ENCODE measurements at regions not wholly inside any gene's neighbourhood (a gene's known extent, or its start where the extent isn't known, plus 50 kb on each side); places are given as distances from the start of the nearest gene placed in this dataset.

DNA sequence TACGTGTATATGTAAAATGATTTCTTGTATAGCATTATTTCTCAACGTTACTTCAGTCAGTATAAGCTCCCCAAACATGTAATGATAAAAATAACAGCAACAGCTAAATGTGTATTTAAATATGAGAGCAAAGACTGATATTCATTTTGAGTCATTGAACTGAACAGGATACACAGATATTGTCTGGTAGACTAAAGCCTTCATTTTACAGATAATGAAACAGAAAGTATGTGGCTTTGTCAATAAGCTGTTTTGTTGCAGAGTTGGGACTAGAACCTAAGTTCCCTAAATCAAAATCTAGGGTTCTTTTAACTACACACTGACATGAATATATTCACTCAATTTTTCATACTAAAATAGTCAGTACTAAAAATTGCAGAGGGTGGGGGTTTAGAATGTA, 80.4 kb upstream of the MARCHF11 start:
- ChIA-PET CTCF (no interaction called here), POLR2A (no interaction called here)
- H3K9me3 Mint-ChIP-seq = peaks cover 10% of the 10 kb centered on the region
- no peaks in the 10 kb centered on the region; the same call in 1 of the 2 replicates for H3K27me3 Mint-ChIP-seq (ENCODE audit: low read depth)
- H3K36me3 Mint-ChIP-seq = peaks cover 6% of the 10 kb centered on the region; the same call in 1 of the 2 replicates
- ATAC-seq (no peak), DNase-seq (ENCODE audit: low spot score) (no peak)
- no peak overlapping the region for H3K27ac Mint-ChIP-seq
- TF ChIP-seq, protein P1, sequence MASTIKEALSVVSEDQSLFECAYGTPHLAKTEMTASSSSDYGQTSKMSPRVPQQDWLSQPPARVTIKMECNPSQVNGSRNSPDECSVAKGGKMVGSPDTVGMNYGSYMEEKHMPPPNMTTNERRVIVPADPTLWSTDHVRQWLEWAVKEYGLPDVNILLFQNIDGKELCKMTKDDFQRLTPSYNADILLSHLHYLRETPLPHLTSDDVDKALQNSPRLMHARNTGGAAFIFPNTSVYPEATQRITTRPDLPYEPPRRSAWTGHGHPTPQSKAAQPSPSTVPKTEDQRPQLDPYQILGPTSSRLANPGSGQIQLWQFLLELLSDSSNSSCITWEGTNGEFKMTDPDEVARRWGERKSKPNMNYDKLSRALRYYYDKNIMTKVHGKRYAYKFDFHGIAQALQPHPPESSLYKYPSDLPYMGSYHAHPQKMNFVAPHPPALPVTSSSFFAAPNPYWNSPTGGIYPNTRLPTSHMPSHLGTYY (CRISPR knock-in tag; IDR thresholded peaks at IDR 0.05) = no peak
- TF ChIP-seq, protein P2, sequence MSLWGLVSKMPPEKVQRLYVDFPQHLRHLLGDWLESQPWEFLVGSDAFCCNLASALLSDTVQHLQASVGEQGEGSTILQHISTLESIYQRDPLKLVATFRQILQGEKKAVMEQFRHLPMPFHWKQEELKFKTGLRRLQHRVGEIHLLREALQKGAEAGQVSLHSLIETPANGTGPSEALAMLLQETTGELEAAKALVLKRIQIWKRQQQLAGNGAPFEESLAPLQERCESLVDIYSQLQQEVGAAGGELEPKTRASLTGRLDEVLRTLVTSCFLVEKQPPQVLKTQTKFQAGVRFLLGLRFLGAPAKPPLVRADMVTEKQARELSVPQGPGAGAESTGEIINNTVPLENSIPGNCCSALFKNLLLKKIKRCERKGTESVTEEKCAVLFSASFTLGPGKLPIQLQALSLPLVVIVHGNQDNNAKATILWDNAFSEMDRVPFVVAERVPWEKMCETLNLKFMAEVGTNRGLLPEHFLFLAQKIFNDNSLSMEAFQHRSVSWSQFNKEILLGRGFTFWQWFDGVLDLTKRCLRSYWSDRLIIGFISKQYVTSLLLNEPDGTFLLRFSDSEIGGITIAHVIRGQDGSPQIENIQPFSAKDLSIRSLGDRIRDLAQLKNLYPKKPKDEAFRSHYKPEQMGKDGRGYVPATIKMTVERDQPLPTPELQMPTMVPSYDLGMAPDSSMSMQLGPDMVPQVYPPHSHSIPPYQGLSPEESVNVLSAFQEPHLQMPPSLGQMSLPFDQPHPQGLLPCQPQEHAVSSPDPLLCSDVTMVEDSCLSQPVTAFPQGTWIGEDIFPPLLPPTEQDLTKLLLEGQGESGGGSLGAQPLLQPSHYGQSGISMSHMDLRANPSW (CRISPR knock-in tag; conservative IDR thresholded peaks at IDR 0.05; ENCODE audit: low read depth) = no peak
- no peak for TF ChIP-seq ZNF263 (CRISPR knock-in tag; IDR thresholded peaks at IDR 0.05; ENCODE audit: low read depth)
- no peak for TF ChIP-seq FOXJ3 (CRISPR knock-in tag; IDR thresholded peaks at IDR 0.05; ENCODE audit: borderline replicate concordance)
- no peak for TF ChIP-seq HMGA2 (CRISPR knock-in tag; IDR thresholded peaks at IDR 0.05)
- TF ChIP-seq SMAD3 (CRISPR knock-in tag; IDR thresholded peaks at IDR 0.05; ENCODE audit: borderline replicate concordance) = no peak
- TF ChIP-seq, protein P3, sequence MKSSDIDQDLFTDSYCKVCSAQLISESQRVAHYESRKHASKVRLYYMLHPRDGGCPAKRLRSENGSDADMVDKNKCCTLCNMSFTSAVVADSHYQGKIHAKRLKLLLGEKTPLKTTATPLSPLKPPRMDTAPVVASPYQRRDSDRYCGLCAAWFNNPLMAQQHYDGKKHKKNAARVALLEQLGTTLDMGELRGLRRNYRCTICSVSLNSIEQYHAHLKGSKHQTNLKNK (CRISPR knock-in tag; IDR thresholded peaks at IDR 0.05) = no peak
- TF ChIP-seq, protein P4, sequence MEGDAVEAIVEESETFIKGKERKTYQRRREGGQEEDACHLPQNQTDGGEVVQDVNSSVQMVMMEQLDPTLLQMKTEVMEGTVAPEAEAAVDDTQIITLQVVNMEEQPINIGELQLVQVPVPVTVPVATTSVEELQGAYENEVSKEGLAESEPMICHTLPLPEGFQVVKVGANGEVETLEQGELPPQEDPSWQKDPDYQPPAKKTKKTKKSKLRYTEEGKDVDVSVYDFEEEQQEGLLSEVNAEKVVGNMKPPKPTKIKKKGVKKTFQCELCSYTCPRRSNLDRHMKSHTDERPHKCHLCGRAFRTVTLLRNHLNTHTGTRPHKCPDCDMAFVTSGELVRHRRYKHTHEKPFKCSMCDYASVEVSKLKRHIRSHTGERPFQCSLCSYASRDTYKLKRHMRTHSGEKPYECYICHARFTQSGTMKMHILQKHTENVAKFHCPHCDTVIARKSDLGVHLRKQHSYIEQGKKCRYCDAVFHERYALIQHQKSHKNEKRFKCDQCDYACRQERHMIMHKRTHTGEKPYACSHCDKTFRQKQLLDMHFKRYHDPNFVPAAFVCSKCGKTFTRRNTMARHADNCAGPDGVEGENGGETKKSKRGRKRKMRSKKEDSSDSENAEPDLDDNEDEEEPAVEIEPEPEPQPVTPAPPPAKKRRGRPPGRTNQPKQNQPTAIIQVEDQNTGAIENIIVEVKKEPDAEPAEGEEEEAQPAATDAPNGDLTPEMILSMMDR (IDR thresholded peaks at IDR 0.05) = no peak
- TF ChIP-seq, protein P5, sequence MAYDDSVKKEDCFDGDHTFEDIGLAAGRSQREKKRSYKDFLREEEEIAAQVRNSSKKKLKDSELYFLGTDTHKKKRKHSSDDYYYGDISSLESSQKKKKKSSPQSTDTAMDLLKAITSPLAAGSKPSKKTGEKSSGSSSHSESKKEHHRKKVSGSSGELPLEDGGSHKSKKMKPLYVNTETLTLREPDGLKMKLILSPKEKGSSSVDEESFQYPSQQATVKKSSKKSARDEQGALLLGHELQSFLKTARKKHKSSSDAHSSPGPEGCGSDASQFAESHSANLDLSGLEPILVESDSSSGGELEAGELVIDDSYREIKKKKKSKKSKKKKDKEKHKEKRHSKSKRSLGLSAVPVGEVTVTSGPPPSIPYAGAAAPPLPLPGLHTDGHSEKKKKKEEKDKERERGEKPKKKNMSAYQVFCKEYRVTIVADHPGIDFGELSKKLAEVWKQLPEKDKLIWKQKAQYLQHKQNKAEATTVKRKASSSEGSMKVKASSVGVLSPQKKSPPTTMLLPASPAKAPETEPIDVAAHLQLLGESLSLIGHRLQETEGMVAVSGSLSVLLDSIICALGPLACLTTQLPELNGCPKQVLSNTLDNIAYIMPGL (CRISPR knock-in tag; IDR thresholded peaks at IDR 0.05) = no peak
- no peak for TF ChIP-seq NFE2L1 (CRISPR knock-in tag; IDR thresholded peaks at IDR 0.05)
- TF ChIP-seq, protein P6, sequence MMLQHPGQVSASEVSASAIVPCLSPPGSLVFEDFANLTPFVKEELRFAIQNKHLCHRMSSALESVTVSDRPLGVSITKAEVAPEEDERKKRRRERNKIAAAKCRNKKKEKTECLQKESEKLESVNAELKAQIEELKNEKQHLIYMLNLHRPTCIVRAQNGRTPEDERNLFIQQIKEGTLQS (CRISPR knock-in tag; conservative IDR thresholded peaks at IDR 0.05) = no peak
- no peak for TF ChIP-seq NR3C1 (CRISPR knock-in tag; conservative IDR thresholded peaks at IDR 0.05; ENCODE audit: low read depth)
- TF ChIP-seq ZNF219 (CRISPR knock-in tag; IDR thresholded peaks at IDR 0.05; ENCODE audit: borderline replicate concordance) = no peak
- peaks cover 7% of the 10 kb centered on the region for H3K4me1 Mint-ChIP-seq
- no peak overlapping the region for H3K4me3 Mint-ChIP-seq

DNA sequence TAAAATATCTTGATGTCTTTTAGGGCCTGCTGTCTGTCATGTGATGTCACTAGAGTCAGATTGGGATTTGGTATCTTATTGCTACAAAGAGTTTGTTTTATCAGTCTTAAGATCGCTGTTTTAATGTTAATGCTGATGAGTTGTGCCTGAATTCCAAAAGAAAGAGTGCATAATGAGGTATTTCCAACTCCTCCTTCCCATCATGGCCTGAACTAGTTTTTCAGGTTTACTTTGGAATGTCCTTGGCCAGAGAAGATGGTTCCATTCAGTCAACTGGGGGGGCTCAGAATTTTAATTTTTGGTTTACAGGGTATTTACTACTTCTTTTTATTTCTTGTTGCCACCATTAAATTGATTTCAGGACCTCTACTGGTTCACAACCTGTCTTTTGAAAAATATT, 74.3 kb upstream of the MARCHF11 start:
- Mint-ChIP-seq H3K4me1 (peaks cover 29% of the 10 kb centered on the region), H3K36me3 (peaks cover 10% of the 10 kb centered on the region), H3K27ac (no peak overlapping the region), H3K27me3 (ENCODE audit: low read depth) (no peaks in the 10 kb centered on the region), H3K9me3 (peaks cover 21% of the 10 kb centered on the region), H3K4me3 (no peak overlapping the region)
- DNase-seq (ENCODE audit: low spot score) = no peak
- ChIA-PET POLR2A (no interaction called here), CTCF (no interaction called here)
- ATAC-seq = peak; percentile 59
- TF ChIP-seq NR3C1 (CRISPR knock-in tag; conservative IDR thresholded peaks at IDR 0.05; ENCODE audit: low read depth) (no peak), TEAD1 (CRISPR knock-in tag; IDR thresholded peaks at IDR 0.05) (no peak), ZNF219 (CRISPR knock-in tag; IDR thresholded peaks at IDR 0.05; ENCODE audit: borderline replicate concordance) (no peak), ATF1 (CRISPR knock-in tag; IDR thresholded peaks at IDR 0.05) (no peak), ZNF671 (CRISPR knock-in tag; IDR thresholded peaks at IDR 0.05) (no peak), NR1H2 (CRISPR knock-in tag; IDR thresholded peaks at IDR 0.05) (no peak), GABPB1 (CRISPR knock-in tag; IDR thresholded peaks at IDR 0.05) (no peak), RELA (CRISPR knock-in tag; IDR thresholded peaks at IDR 0.05; ENCODE audit: borderline replicate concordance) (no peak)
- TF ChIP-seq, protein P7, sequence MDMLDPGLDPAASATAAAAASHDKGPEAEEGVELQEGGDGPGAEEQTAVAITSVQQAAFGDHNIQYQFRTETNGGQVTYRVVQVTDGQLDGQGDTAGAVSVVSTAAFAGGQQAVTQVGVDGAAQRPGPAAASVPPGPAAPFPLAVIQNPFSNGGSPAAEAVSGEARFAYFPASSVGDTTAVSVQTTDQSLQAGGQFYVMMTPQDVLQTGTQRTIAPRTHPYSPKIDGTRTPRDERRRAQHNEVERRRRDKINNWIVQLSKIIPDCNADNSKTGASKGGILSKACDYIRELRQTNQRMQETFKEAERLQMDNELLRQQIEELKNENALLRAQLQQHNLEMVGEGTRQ (CRISPR knock-in tag; IDR thresholded peaks at IDR 0.05) = no peak
- TF ChIP-seq, protein P8, sequence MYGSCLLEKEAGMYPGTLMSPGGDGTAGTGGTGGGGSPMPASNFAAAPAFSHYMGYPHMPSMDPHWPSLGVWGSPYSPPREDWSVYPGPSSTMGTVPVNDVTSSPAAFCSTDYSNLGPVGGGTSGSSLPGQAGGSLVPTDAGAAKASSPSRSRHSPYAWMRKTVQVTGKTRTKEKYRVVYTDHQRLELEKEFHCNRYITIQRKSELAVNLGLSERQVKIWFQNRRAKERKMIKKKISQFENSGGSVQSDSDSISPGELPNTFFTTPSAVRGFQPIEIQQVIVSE (CRISPR knock-in tag; IDR thresholded peaks at IDR 0.05; ENCODE audit: borderline replicate concordance) = no peak
- TF ChIP-seq, protein P2 (CRISPR knock-in tag; conservative IDR thresholded peaks at IDR 0.05; ENCODE audit: low read depth) = no peak

All from WTC11 (cell line).